K562 (cell line): ENCODE measurements at regions not wholly inside any gene's neighbourhood (a gene's known extent, or its start where the extent isn't known, plus 50 kb on each side); places are given as distances from the start of the nearest gene placed in this dataset.

Experiments used
- EZH2 ChIP-seq: IDR thresholded peaks from 2 replicates; pipeline ENCODE4 v1.6.1; 2012; ENCODE audit warnings: low read depth, mild to moderate bottlenecking, inconsistent platforms, low read length, borderline replicate concordance
- GATAD2B ChIP-seq: fragments of 450-650 bp; IDR thresholded peaks from 2 replicates; pipeline ENCODE4 v1.6.1; 2017; ENCODE audit warnings: mild to moderate bottlenecking, borderline replicate concordance
- L3MBTL2 ChIP-seq: fragments of 450-650 bp; IDR thresholded peaks from 2 replicates; pipeline ENCODE4 v1.6.1; 2016; ENCODE audit warnings: mild to moderate bottlenecking, moderate library complexity
- NFIC ChIP-seq: fragments of 450-650 bp; IDR thresholded peaks from 2 replicates; pipeline ENCODE4 v1.6.1; 2017; ENCODE audit warnings: mild to moderate bottlenecking, inconsistent platforms
- POLR2A ChIP-seq: fragments of 450-650 bp; conservative IDR thresholded peaks from 2 replicates; pipeline ENCODE4 v1.6.1; 2016
- RNF2 ChIP-seq: sonication (generic); IDR thresholded peaks from 2 replicates; pipeline ENCODE4 v1.6.1; 2016
- TARDBP ChIP-seq: fragments of 450-650 bp; IDR thresholded peaks from 2 replicates; pipeline ENCODE4 v1.6.1; 2016
- YY1 ChIP-seq, 3 experiments: IDR thresholded peaks; 2 replicates each; pipeline ENCODE4 v1.6.1; 2011; ENCODE audit warnings: low read length in 2 of 3, mild to moderate bottlenecking in 2 of 3, moderate library complexity in 2 of 3, borderline replicate concordance in 1 of 3, control low read depth in 1 of 3, low read depth in 1 of 3; ENCODE audit not compliant: insufficient read depth in 3 of 3, insufficient replicate concordance in 2 of 3, control insufficient read depth in 1 of 3, insufficient read length in 1 of 3; ENCODE audit errors: extremely low read depth in 1 of 3
- ZNF23 ChIP-seq: fragments of 250-450 bp; sonication (Bioruptor Pico); IDR thresholded peaks from 2 replicates; pipeline ENCODE4 v1.4.0; 2020; ENCODE audit warnings: mild to moderate bottlenecking
- TF ChIP-seq, protein P1 (sequence below), 2 experiments: fragments of 450-650 bp in 1 of 2; sonication (generic) in 1 of 2; formaldehyde crosslinking in 1 of 2; IDR thresholded peaks in 1 of 2; conservative IDR thresholded peaks in 1 of 2; 2 replicates each; pipeline versions ENCODE4 v1.6.1 to v1.8.1; 2016 to 2023; ENCODE audit warnings: mild to moderate bottlenecking in 2 of 2, moderate library complexity in 2 of 2, inconsistent platforms in 1 of 2, missing genetic modification reagents in 1 of 2
- TF ChIP-seq, protein P2 (sequence below), 3 experiments: IDR thresholded peaks in 2 of 3; conservative IDR thresholded peaks in 1 of 3; 2 replicates each; pipeline ENCODE4 v1.5.1; 2011 to 2012; ENCODE audit warnings: low read length in 3 of 3, mild to moderate bottlenecking in 3 of 3, control low read depth in 2 of 3, improper control_type of control experiment in 1 of 3, inconsistent platforms in 1 of 3, low read depth in 1 of 3, mixed read lengths in 1 of 3, moderate library complexity in 1 of 3; ENCODE audit not compliant: insufficient read depth in 2 of 3

DNA sequence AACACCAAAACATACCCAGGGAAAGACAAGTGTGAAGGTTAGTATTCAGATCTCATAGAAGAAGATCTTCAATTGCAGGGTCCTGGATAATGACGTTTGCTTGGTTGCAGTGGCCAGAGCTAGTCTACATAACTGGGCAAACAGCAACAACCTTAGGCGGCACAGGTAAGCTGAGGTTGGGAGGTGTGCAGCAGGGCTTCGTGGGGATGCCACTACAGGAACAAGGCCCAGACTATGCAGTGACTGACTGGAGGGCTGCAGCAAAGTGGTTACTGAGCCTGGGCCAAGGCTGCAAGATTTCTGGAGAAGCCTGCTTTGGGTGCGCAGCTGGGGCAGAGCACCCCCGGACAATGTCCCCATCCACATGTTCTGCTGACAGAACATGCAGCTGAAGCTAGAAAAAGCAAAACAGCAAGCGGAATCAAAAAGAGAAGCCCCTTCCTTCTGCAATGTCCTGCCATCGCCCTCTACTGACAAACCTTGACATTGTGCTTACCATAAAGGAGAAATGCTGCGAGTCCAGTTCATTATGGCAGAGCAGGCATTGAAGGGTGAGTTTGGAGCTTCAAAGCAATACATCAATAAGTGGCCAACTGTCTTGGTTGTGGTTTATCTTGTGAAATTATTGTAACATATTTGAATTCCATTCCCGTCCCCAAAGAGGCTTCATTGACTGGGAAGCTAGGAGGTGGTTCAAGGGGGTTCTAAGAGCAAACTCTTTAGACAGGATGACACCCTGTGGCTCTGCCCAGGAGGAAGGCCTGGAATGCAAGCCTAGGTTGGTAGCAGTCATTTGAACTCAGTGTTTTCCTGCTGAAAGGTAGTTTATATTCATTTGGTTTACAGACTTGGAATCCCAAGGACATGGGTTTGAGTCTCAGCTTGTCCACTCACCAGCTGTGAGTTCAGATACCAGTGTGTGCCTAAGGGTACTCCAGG, 217.0 kb downstream of the PDCD6IP start:
- TF ChIP-seq POLR2A (no peak), L3MBTL2 (no peak), GATAD2B (no peak), TARDBP (no peak), EZH2 (no peak), ZNF23 (CRISPR knock-in tag) (no peak), RNF2 (no peak), NFIC (no peak), YY1 (IDR thresholded peaks at IDR 0.05; ENCODE audit: borderline replicate concordance in 1 of 3, control insufficient read depth in 1 of 3, extremely low read depth in 1 of 3, insufficient read depth in 3 of 3, insufficient read length in 1 of 3, insufficient replicate concordance in 2 of 3, low read depth in 1 of 3, low read length in 2 of 3) (no peak)
- TF ChIP-seq, protein P1, sequence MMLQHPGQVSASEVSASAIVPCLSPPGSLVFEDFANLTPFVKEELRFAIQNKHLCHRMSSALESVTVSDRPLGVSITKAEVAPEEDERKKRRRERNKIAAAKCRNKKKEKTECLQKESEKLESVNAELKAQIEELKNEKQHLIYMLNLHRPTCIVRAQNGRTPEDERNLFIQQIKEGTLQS (IDR thresholded peaks at IDR 0.05): no peak
- TF ChIP-seq, protein P1 (CRISPR knock-in tag; conservative IDR thresholded peaks at IDR 0.05): no peak
- TF ChIP-seq, protein P2, sequence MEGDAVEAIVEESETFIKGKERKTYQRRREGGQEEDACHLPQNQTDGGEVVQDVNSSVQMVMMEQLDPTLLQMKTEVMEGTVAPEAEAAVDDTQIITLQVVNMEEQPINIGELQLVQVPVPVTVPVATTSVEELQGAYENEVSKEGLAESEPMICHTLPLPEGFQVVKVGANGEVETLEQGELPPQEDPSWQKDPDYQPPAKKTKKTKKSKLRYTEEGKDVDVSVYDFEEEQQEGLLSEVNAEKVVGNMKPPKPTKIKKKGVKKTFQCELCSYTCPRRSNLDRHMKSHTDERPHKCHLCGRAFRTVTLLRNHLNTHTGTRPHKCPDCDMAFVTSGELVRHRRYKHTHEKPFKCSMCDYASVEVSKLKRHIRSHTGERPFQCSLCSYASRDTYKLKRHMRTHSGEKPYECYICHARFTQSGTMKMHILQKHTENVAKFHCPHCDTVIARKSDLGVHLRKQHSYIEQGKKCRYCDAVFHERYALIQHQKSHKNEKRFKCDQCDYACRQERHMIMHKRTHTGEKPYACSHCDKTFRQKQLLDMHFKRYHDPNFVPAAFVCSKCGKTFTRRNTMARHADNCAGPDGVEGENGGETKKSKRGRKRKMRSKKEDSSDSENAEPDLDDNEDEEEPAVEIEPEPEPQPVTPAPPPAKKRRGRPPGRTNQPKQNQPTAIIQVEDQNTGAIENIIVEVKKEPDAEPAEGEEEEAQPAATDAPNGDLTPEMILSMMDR (IDR thresholded peaks at IDR 0.05 in 2 of 3, conservative IDR thresholded peaks at IDR 0.05 in 1 of 3; ENCODE audit: insufficient read depth in 2 of 3, low read depth in 1 of 3, low read length in 3 of 3): peak; percentile 83 to 89 (median 87)
